Prostate gland (tissue), 2 donors: ENCODE measurements at regions not wholly inside any gene's neighbourhood (a gene's known extent, or its start where the extent isn't known, plus 50 kb on each side); places are given as distances from the start of the nearest gene placed in this dataset.

Experiments
- CTCF ChIP-seq, 4 experiments: fragments of 200-600 bp in 2 of 4; fragments of 450-650 bp in 2 of 4; sonication (generic) in 2 of 4; IDR thresholded peaks; 1 replicate in 3 of 4; 2 replicates in 1 of 4; pipeline ENCODE4 v1.5.1; 2016 to 2019; ENCODE audit warnings: antibody characterized with exemption in 4 of 4, mild to moderate bottlenecking in 2 of 4, moderate library complexity in 2 of 4
- POLR2AphosphoS5 ChIP-seq: sonication (generic); formaldehyde crosslinking; IDR thresholded peaks from one replicate; pipeline ENCODE4 v1.6.1; 2017; ENCODE audit warnings: antibody characterized with exemption

- TF ChIP-seq POLR2AphosphoS5 (no peak), CTCF (IDR thresholded peaks at IDR 0.05) (no peak)
Observed at GRCh38 chr2:58562276-58562675, 321.2 kb upstream of the FANCL start.
